GM12864 (cell line): ENCODE measurements at regions not wholly inside any gene's neighbourhood (a gene's known extent, or its start where the extent isn't known, plus 50 kb on each side); places are given as distances from the start of the nearest gene placed in this dataset.
"Not testable (repeated sequence)": the region's sequence is repeated elsewhere in the genome, so short reads cannot be mapped to it uniquely, and the experiment has no call there.

Experiments used
- DNase-seq: peaks from one replicate; pipeline ENCODE4 v3.0.0-alpha.2; 2011; ENCODE audit warnings: low read depth
- H3K4me3 ChIP-seq: 2 replicates; pipeline ENCODE4 v1.5.1; 2011; ENCODE audit warnings: mild to moderate bottlenecking, low read depth, low read length, control low read depth
- CTCF ChIP-seq: IDR thresholded peaks from 2 replicates; pipeline ENCODE4 v1.5.1; 2011; ENCODE audit warnings: low read depth, mild to moderate bottlenecking, moderate library complexity, low read length, control low read depth, inconsistent platforms; ENCODE audit errors: missing control alignments

- TF ChIP-seq CTCF, result no peak
- no peak for DNase-seq
- no peak overlapping the region for H3K4me3 ChIP-seq
Measured at GRCh38 chr14:26655128-26655527, 57.3 kb upstream of the NOVA1 start.

DNA sequence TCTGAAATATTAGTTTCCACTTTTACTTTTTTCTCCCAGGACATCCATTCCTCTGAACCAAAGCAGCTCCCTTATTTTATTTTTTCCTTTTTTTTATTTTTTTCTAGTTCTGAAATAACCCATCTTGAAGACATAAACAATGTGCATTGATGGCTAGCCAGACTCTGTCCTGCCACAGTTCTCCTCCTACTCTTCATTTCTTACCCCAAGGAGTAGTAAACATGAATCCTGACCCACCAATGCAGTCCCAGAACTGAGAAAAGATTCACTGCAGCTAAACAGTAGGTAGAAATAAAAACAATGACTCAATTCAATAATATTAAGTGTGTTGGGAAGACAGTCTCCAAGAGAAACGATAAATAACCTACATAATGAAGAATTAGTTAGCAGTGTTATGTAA lies 65.7 kb upstream of the NOVA1 start:
- no peak overlapping the region for H3K4me3 ChIP-seq
- no peak for TF ChIP-seq CTCF

DNA sequence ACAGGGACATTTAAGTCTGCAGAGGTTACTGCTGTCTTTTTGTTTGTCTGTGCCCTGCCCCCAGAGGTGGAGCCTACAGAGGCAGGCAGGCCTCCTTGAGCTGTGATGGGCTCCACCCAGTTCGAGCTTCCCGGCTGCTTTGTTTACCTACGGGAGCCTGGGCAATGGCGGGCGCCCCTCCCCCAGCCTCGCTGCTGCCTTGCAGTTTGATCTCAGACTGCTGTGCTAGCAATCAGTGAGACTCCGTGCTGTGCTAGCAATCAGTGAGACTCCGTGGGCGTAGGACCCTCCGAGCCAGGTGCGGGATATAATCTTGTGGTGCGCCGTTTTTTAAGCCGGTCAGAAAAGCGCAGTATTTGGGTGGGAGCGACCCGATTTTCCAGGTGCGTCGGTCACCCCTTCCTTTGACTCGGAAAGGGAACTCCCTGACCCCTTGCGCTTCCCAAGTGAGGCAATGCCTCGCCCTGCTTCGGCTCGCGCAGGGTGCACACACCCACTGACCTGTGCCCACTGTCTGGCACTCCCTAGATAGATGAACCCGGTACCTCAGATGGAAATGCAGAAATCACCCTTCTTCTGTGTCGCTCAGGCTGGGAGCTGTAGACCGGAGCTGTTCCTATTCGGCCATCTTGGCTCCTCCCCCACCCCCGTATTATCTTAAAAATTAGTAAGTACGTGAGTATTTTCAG lies 81.0 kb upstream of the NOVA1 start:
- H3K4me3 ChIP-seq, DNase-seq: not testable (repeated sequence)

More for the DNA sequence above, 65.7 kb upstream of the NOVA1 start:
- no peak for DNase-seq

DNA sequence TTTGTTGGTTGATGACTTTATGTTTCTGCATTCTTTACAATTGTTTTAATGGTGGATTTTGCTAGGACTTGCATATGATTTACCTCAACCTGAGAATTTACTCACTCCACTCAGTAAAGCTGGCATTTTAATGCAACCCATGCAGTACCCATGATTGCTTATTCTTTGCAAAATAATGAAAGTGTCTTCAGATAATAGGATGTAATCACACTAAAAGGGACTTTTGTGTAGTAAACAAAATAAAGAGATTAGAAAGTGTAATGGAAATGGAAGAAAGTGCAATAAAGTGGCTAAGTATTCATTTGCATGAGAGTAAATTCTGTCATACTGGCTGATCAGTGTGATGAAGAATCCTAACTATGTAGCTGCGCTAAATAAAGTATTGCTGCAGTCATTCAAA lies 87.6 kb upstream of the NOVA1 start:
- no peak overlapping the region for H3K4me3 ChIP-seq
- DNase-seq, result no peak
- TF ChIP-seq CTCF, result no peak

DNA sequence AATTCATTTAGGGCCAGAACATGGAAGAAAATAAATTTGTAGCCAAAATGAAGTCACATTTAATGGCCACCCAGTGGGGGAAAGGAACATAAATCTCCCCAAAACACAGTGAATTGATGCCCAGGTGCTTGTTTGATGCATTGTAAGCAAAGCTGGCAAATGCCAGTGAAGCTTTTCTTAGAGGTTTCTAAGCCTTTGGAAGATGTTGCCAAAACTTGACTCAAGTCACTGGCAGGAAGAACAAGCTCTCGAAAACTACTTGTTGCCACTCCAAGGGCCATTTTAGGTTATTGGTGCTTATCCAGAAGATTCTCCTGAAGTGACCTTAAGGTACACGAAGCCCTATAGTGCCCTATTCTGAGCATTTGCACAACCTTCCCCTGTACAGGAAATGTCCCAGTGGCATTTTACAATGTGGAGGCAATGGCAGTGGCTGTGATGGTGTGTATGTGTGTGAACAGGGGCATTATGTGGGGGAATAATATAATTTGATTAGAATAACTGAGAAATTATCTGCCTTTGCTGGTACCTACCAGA lies 89.5 kb upstream of the NOVA1 start:
- no peak for TF ChIP-seq CTCF
- DNase-seq, result no peak
- H3K4me3 ChIP-seq, result no peak overlapping the region

GRCh38 chr14:26694521-26694920 lies 96.7 kb upstream of the NOVA1 start:
- no peak for DNase-seq
- H3K4me3 ChIP-seq, result no peak overlapping the region
- TF ChIP-seq CTCF, result no peak

GRCh38 chr14:26702721-26703230 lies 104.9 kb upstream of the NOVA1 start:
- no peak for DNase-seq
- TF ChIP-seq CTCF, result no peak
- no peak overlapping the region for H3K4me3 ChIP-seq
